PC-3 (cell line): ENCODE measurements at regions not wholly inside any gene's neighbourhood (a gene's known extent, or its start where the extent isn't known, plus 50 kb on each side); places are given as distances from the start of the nearest gene placed in this dataset.

Source experiments
- ATAC-seq: fragments of 200-7000 bp; cut with Tn5 transposase; 2 replicates; pipeline ENCODE4 v1.9.1; 2020; ENCODE audit warnings: mild to moderate bottlenecking, moderate library complexity
- BruUV-seq: library from RNA; stranded (reverse); fragments of 400-500 nt; replicated peaks from 2 replicates; lab custom pipeline; 2021; lab: Mats Ljungman, UMichigan
- CTCF ChIA-PET: fragments of 300-600 bp; sonication (Branson Sonifier 250); formaldehyde crosslinking; loops from one replicate; lab custom pipeline; 2022; ENCODE audit warnings: antibody characterized with exemption; lab: Charles Lee
- POLR2A ChIA-PET: fragments of 300-600 bp; sonication (Branson Sonifier 250); formaldehyde crosslinking; loops from one replicate; lab custom pipeline; 2022; ENCODE audit warnings: antibody characterized with exemption; ENCODE audit not compliant: unreplicated experiment; lab: Charles Lee
- DNase-seq: peaks from one replicate; pipeline ENCODE4 v3.0.0-alpha.2; 2015
- H2AFZ ChIP-seq: fragments of 300-600 bp; sonication (generic); 2 replicates; pipeline ENCODE4 v1.6.0; 2016; ENCODE audit warnings: antibody characterized with exemption, low read length
- H3F3A ChIP-seq: fragments of 300-600 bp; sonication (generic); one replicate; pipeline ENCODE4 v1.6.0; 2017; ENCODE audit warnings: antibody characterized with exemption, low read length, control low read depth, mild to moderate bottlenecking; ENCODE audit not compliant: unreplicated experiment
- H3K27ac ChIP-seq: fragments of 300-600 bp; sonication (generic); 2 replicates; pipeline ENCODE4 v1.5.1; 2016; ENCODE audit warnings: mild to moderate bottlenecking, low read length
- H3K27me3 ChIP-seq: fragments of 300-600 bp; sonication (generic); 2 replicates; pipeline ENCODE4 v1.6.1; 2016; ENCODE audit warnings: low read length, mixed read lengths
- H3K36me3 ChIP-seq: fragments of 300-600 bp; sonication (generic); 2 replicates; pipeline ENCODE4 v1.6.1; 2016; ENCODE audit warnings: low read depth, mixed run types, low read length, mixed read lengths
- H3K4me1 ChIP-seq: fragments of 300-600 bp; sonication (generic); 2 replicates; pipeline ENCODE4 v1.5.1; 2016; ENCODE audit warnings: low read length; ENCODE audit not compliant: insufficient read depth
- H3K4me2 ChIP-seq: fragments of 300-600 bp; sonication (generic); 2 replicates; pipeline ENCODE4 v1.6.0; 2016; ENCODE audit warnings: low read length
- H3K4me3 ChIP-seq: fragments of 300-600 bp; sonication (generic); 2 replicates; pipeline ENCODE4 v1.5.1; 2016; ENCODE audit warnings: mild to moderate bottlenecking, low read length, mixed read lengths
- H3K79me2 ChIP-seq: fragments of 300-600 bp; sonication (generic); 2 replicates; pipeline ENCODE4 v1.6.1; 2017; ENCODE audit warnings: low read length, mixed read lengths
- H3K9ac ChIP-seq: fragments of 300-600 bp; sonication (generic); 2 replicates; pipeline ENCODE4 v1.6.0; 2016; ENCODE audit warnings: mild to moderate bottlenecking, low read length
- H3K9me2 ChIP-seq: fragments of 300-600 bp; sonication (generic); replicated peaks from 2 replicates; pipeline ENCODE4 v1.6.1; 2016; ENCODE audit warnings: mixed run types, low read length, mixed read lengths
- H3K9me3 ChIP-seq: fragments of 300-600 bp; sonication (generic); 2 replicates; pipeline ENCODE4 v1.6.1; 2016; ENCODE audit warnings: low read length, mixed read lengths
- H4K20me1 ChIP-seq: fragments of 300-600 bp; sonication (generic); 2 replicates; pipeline ENCODE4 v1.6.1; 2016; ENCODE audit warnings: low read length, mixed read lengths
- CTCF ChIP-seq: fragments of 300-600 bp; sonication (generic); conservative IDR thresholded peaks from 2 replicates; pipeline ENCODE4 v1.5.1; 2017; ENCODE audit warnings: antibody characterized with exemption, low read depth, mild to moderate bottlenecking, low read length
- EZH2 ChIP-seq: fragments of 300-600 bp; sonication (generic); IDR thresholded peaks from one replicate; pipeline ENCODE4 v1.6.1; 2017; ENCODE audit warnings: antibody characterized with exemption, mild to moderate bottlenecking, low read length; ENCODE audit not compliant: unreplicated experiment
- EZH2phosphoT487 ChIP-seq: fragments of 300-600 bp; sonication (generic); IDR thresholded peaks from 2 replicates; pipeline ENCODE4 v1.6.1; 2018; ENCODE audit warnings: mild to moderate bottlenecking, antibody characterized with exemption, low read length, borderline replicate concordance
- intact Hi-C: fragments of 100-400 bp; cut with micrococcal nuclease; formaldehyde crosslinking; loops from 2 replicates; pipeline ENCODE4 v1.9.0; 2023

GRCh38 chr2:16960579-16960978, 294.9 kb upstream of the CYRIA start:
- ATAC-seq (no peak), DNase-seq (no peak)
- no peaks in the 10 kb centered on the region for H3F3A ChIP-seq
- H3K36me3 ChIP-seq: no peaks in the 10 kb centered on the region
- no peak for TF ChIP-seq EZH2
- TF ChIP-seq EZH2phosphoT487: no peak
- no peak for TF ChIP-seq CTCF
- intact Hi-C loops: no loop called here
- H3K27me3 ChIP-seq: no peaks in the 10 kb centered on the region
- ChIA-PET POLR2A (no interaction called here), CTCF (no interaction called here)
- no peak overlapping the region for H3K9ac ChIP-seq
- H3K9me2 ChIP-seq: no peaks in the 10 kb centered on the region
- no peaks in the 10 kb centered on the region for H3K4me1 ChIP-seq
- H3K79me2 ChIP-seq: no peaks in the 10 kb centered on the region
- H3K9me3 ChIP-seq: no peaks in the 10 kb centered on the region; the same call in 1 of the 2 replicates
- no peak overlapping the region for H3K27ac ChIP-seq
- H3K4me3 ChIP-seq: no peak overlapping the region
- H3K4me2 ChIP-seq: no peak overlapping the region
- no TSS peak for BruUV-seq
- H4K20me1 ChIP-seq: no peaks in the 10 kb centered on the region
- H2AFZ ChIP-seq: no peak overlapping the region

- intact Hi-C loops: no loop called here
- H3K9me2 ChIP-seq: no peaks in the 10 kb centered on the region
- no peaks in the 10 kb centered on the region for H3K27me3 ChIP-seq
- H3K4me2 ChIP-seq: no peak overlapping the region
- no peak overlapping the region for H3K9ac ChIP-seq
- ATAC-seq (no peak), DNase-seq (no peak)
- ChIA-PET CTCF (no interaction called here), POLR2A (no interaction called here)
- peaks cover 4% of the 10 kb centered on the region for H3K9me3 ChIP-seq
- no peaks in the 10 kb centered on the region for H3K36me3 ChIP-seq
- H3K27ac ChIP-seq: no peak overlapping the region
- no peaks in the 10 kb centered on the region for H3F3A ChIP-seq
- no peak for TF ChIP-seq CTCF
- no peak for TF ChIP-seq EZH2phosphoT487
- no peak for TF ChIP-seq EZH2
- no peak overlapping the region for H3K4me3 ChIP-seq
- H3K4me1 ChIP-seq: no peaks in the 10 kb centered on the region
- no peaks in the 10 kb centered on the region for H4K20me1 ChIP-seq
- no TSS peak for BruUV-seq
- no peaks in the 10 kb centered on the region for H3K79me2 ChIP-seq
- H2AFZ ChIP-seq: no peak overlapping the region
Observed at GRCh38 chr2:16958266-16958665, 292.6 kb upstream of the CYRIA start.

- H3K4me2 ChIP-seq: no peak overlapping the region
- H3K9ac ChIP-seq: no peak overlapping the region
- no peak overlapping the region for H3K4me3 ChIP-seq
- ATAC-seq (no peak), DNase-seq (no peak)
- no peaks in the 10 kb centered on the region for H3K4me1 ChIP-seq
- POLR2A ChIA-PET: no interaction called here
- no peak for TF ChIP-seq EZH2
- no peak for TF ChIP-seq EZH2phosphoT487
- no peak for TF ChIP-seq CTCF
- no peaks in the 10 kb centered on the region for H3K36me3 ChIP-seq
- no peaks in the 10 kb centered on the region for H3F3A ChIP-seq
- no peaks in the 10 kb centered on the region for H4K20me1 ChIP-seq
- H2AFZ ChIP-seq: no peak overlapping the region
- H3K9me2 ChIP-seq: no peaks in the 10 kb centered on the region
- no peaks in the 10 kb centered on the region for H3K79me2 ChIP-seq
- CTCF ChIA-PET: no interaction called here
- no peak overlapping the region for H3K27ac ChIP-seq
- BruUV-seq: no TSS peak
- no peaks in the 10 kb centered on the region for H3K27me3 ChIP-seq
- peaks cover 10% of the 10 kb centered on the region for H3K9me3 ChIP-seq
- intact Hi-C loops: no loop called here
Observed at GRCh38 chr2:16952805-16953204, 287.2 kb upstream of the CYRIA start.
